OCI-LY7 (cell line): ENCODE measurements at regions not wholly inside any gene's neighbourhood (a gene's known extent, or its start where the extent isn't known, plus 50 kb on each side); places are given as distances from the start of the nearest gene placed in this dataset.

Experiments used
- EZH2phosphoT487 ChIP-seq: fragments of 200-600 bp; sonication (generic); IDR thresholded peaks from 2 replicates; pipeline ENCODE4 v1.6.1; 2018; ENCODE audit warnings: low read depth, borderline replicate concordance, mild to moderate bottlenecking, mixed run types, antibody characterized with exemption, low read length, moderate library complexity, mixed read lengths
- TF ChIP-seq, protein P1 (sequence below): fragments of 200-600 bp; sonication (generic); conservative IDR thresholded peaks from 2 replicates; pipeline ENCODE4 v1.5.1; 2014; ENCODE audit warnings: mild to moderate bottlenecking, antibody characterized with exemption, low read length, moderate library complexity, mixed read lengths

DNA sequence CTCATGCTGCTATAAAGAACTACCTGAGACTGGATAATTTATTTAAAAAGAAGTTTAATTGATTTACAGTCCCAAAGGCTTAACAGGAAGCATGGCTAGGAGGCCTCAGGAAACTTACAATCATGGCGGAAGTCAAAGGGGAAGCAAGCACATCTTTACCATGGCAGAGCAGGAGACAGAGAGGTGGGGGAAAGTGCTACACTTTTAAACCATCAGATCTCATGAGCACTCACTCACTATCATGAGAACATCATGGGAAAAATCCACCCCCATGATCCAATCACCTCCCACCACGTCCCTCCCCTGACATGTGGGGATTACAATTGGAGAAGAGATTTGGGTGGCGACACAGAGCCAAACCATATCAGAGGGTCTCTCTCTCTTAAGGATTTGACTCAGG is 108.6 kb upstream of the PODXL start:
- TF ChIP-seq EZH2phosphoT487 = no peak
- TF ChIP-seq, protein P1, sequence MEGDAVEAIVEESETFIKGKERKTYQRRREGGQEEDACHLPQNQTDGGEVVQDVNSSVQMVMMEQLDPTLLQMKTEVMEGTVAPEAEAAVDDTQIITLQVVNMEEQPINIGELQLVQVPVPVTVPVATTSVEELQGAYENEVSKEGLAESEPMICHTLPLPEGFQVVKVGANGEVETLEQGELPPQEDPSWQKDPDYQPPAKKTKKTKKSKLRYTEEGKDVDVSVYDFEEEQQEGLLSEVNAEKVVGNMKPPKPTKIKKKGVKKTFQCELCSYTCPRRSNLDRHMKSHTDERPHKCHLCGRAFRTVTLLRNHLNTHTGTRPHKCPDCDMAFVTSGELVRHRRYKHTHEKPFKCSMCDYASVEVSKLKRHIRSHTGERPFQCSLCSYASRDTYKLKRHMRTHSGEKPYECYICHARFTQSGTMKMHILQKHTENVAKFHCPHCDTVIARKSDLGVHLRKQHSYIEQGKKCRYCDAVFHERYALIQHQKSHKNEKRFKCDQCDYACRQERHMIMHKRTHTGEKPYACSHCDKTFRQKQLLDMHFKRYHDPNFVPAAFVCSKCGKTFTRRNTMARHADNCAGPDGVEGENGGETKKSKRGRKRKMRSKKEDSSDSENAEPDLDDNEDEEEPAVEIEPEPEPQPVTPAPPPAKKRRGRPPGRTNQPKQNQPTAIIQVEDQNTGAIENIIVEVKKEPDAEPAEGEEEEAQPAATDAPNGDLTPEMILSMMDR = no peak
